DOHH2 (cell line): ENCODE measurements at regions not wholly inside any gene's neighbourhood (a gene's known extent, or its start where the extent isn't known, plus 50 kb on each side); places are given as distances from the start of the nearest gene placed in this dataset.

Source experiments
- H3F3A ChIP-seq: fragments of 200-600 bp; sonication (generic), shearing (Covaris generic); 2 replicates; pipeline ENCODE4 v1.6.0; 2016; ENCODE audit warnings: antibody characterized with exemption, mild to moderate bottlenecking; ENCODE audit not compliant: control insufficient read depth, insufficient read depth
- H3K27ac ChIP-seq: fragments of 200-600 bp; sonication (generic); 2 replicates; pipeline ENCODE4 v1.5.1; 2014; ENCODE audit warnings: low read depth, mild to moderate bottlenecking, low read length, moderate library complexity
- H3K27me3 ChIP-seq: fragments of 200-600 bp; sonication (generic); 2 replicates; pipeline ENCODE4 v1.6.1; 2014; ENCODE audit warnings: mild to moderate bottlenecking, low read length, mixed read lengths; ENCODE audit not compliant: control insufficient read depth
- H3K36me3 ChIP-seq: fragments of 200-600 bp; sonication (generic); 2 replicates; pipeline ENCODE4 v1.6.1; 2014; ENCODE audit warnings: mild to moderate bottlenecking, low read length, moderate library complexity, mixed read lengths; ENCODE audit not compliant: control insufficient read depth
- H3K4me1 ChIP-seq: fragments of 200-600 bp; sonication (generic); 2 replicates; pipeline ENCODE4 v1.6.1; 2014; ENCODE audit warnings: mild to moderate bottlenecking, low read length, mixed read lengths; ENCODE audit not compliant: control insufficient read depth
- H3K4me2 ChIP-seq: fragments of 200-600 bp; sonication (generic); 2 replicates; pipeline ENCODE4 v1.6.0; 2014; ENCODE audit warnings: mild to moderate bottlenecking, low read length, moderate library complexity
- H3K4me3 ChIP-seq: fragments of 200-600 bp; sonication (generic); 2 replicates; pipeline ENCODE4 v1.5.1; 2014; ENCODE audit warnings: mild to moderate bottlenecking, low read length, mixed read lengths
- H3K79me2 ChIP-seq: fragments of 200-600 bp; sonication (generic); 2 replicates; pipeline ENCODE4 v1.6.1; 2014; ENCODE audit warnings: mild to moderate bottlenecking, low read length, mixed read lengths; ENCODE audit not compliant: control insufficient read depth
- H3K9me2 ChIP-seq: fragments of 200-600 bp; sonication (generic); replicated peaks from 2 replicates; pipeline ENCODE4 v1.6.1; 2014; ENCODE audit warnings: mild to moderate bottlenecking, low read length, mixed read lengths; ENCODE audit not compliant: control insufficient read depth
- H3K9me3 ChIP-seq: fragments of 200-600 bp; sonication (generic); 2 replicates; pipeline ENCODE4 v1.6.1; 2014; ENCODE audit warnings: antibody characterized with exemption, low read length, mixed read lengths; ENCODE audit not compliant: control insufficient read depth, insufficient read depth
- H4K20me1 ChIP-seq: fragments of 200-600 bp; sonication (generic); 2 replicates; pipeline ENCODE4 v1.6.0; 2014; ENCODE audit warnings: low read depth, mild to moderate bottlenecking, antibody characterized with exemption, low read length, moderate library complexity; ENCODE audit not compliant: control insufficient read depth, insufficient read depth
- EZH2phosphoT487 ChIP-seq: fragments of 200-600 bp; sonication (generic); IDR thresholded peaks from 2 replicates; pipeline ENCODE4 v1.6.1; 2017; ENCODE audit warnings: borderline replicate concordance, mild to moderate bottlenecking, antibody characterized with exemption, low read length, moderate library complexity, mixed read lengths
- TF ChIP-seq, protein P1 (sequence below): fragments of 200-600 bp; sonication (generic); IDR thresholded peaks from one replicate; pipeline ENCODE4 v1.5.1; 2014; ENCODE audit warnings: antibody characterized with exemption, mild to moderate bottlenecking, low read depth, low read length; ENCODE audit not compliant: poor library complexity, severe bottlenecking

DNA sequence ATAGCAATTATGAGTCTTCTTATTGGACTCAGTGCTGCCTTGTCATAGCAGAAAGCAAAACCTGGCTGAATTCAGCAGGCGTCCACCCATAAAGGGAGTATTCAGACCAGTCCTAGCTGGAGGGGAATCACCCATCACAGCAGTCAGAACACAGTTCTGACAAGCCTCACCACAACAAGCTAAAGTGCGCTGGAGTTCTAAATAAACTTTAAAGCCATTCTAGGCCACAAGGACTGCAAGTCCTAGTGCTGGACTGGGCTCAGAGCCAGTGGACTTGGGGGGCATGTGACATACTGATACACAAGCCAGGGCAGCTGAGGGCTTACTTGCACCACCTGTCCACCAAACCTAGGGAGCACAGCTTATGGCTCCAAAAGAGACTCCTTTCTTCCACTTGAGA lies 115.3 kb upstream of the PCSK5 start:
- Histone ChIP-seq H3K79me2 (no peaks in the 10 kb centered on the region), H3K4me2 (no peak overlapping the region), H3K9me2 (no peaks in the 10 kb centered on the region), H3F3A (no peaks in the 10 kb centered on the region), H3K4me1 (no peaks in the 10 kb centered on the region), H3K27me3 (no peaks in the 10 kb centered on the region), H3K4me3 (no peak overlapping the region), H4K20me1 (no peaks in the 10 kb centered on the region), H3K9me3 (no peaks in the 10 kb centered on the region), H3K27ac (no peak overlapping the region), H3K36me3 (no peaks in the 10 kb centered on the region)
- TF ChIP-seq EZH2phosphoT487, result no peak
- TF ChIP-seq, protein P1, sequence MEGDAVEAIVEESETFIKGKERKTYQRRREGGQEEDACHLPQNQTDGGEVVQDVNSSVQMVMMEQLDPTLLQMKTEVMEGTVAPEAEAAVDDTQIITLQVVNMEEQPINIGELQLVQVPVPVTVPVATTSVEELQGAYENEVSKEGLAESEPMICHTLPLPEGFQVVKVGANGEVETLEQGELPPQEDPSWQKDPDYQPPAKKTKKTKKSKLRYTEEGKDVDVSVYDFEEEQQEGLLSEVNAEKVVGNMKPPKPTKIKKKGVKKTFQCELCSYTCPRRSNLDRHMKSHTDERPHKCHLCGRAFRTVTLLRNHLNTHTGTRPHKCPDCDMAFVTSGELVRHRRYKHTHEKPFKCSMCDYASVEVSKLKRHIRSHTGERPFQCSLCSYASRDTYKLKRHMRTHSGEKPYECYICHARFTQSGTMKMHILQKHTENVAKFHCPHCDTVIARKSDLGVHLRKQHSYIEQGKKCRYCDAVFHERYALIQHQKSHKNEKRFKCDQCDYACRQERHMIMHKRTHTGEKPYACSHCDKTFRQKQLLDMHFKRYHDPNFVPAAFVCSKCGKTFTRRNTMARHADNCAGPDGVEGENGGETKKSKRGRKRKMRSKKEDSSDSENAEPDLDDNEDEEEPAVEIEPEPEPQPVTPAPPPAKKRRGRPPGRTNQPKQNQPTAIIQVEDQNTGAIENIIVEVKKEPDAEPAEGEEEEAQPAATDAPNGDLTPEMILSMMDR, result no peak

DNA sequence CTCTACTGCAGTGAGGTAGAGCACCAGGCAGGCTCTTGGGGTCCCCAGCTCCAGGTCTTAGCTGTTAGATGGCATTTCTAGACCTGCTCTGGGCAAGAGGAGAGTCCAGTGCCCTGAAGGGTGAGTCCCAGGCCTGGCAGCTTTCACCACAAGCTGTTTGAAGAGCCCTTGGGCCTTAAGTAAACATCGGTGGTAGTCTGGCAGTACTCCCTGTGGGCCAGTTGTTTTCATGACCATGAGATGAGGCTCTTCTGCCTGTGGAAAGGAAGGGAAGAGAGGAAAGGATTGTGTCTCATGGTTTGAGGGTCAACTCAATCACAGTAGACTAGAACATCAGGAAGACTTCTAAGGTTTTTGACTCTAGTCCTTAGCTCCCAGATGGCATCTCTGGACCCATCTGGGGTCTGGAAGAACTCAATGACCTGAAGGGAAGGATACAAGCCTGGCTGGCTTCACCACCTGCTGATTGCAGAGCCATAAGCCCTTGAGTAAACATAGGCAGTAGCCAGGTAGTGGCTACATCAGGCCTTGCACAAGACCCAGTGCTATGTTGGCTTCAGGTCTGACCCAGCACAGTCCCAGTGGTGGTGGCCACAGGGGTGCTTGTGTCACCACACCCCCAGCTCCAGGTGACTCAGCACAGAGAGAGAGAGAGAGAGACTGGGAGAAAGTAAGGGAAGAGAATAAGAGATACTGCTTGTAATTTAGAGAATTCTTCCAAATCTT lies 114.3 kb upstream of the PCSK5 start:
- no peaks in the 10 kb centered on the region for H3K4me1 ChIP-seq
- H4K20me1 ChIP-seq, result no peaks in the 10 kb centered on the region
- H3K27ac ChIP-seq, result no peak overlapping the region
- H3K79me2 ChIP-seq, result no peaks in the 10 kb centered on the region
- no peaks in the 10 kb centered on the region for H3K27me3 ChIP-seq
- no peak overlapping the region for H3K4me3 ChIP-seq
- no peak overlapping the region for H3K4me2 ChIP-seq
- TF ChIP-seq EZH2phosphoT487, result no peak
- TF ChIP-seq, protein P1, result no peak
- H3K9me2 ChIP-seq, result no peaks in the 10 kb centered on the region
- H3K9me3 ChIP-seq, result no peaks in the 10 kb centered on the region
- H3K36me3 ChIP-seq, result no peaks in the 10 kb centered on the region
- no peaks in the 10 kb centered on the region for H3F3A ChIP-seq

DNA sequence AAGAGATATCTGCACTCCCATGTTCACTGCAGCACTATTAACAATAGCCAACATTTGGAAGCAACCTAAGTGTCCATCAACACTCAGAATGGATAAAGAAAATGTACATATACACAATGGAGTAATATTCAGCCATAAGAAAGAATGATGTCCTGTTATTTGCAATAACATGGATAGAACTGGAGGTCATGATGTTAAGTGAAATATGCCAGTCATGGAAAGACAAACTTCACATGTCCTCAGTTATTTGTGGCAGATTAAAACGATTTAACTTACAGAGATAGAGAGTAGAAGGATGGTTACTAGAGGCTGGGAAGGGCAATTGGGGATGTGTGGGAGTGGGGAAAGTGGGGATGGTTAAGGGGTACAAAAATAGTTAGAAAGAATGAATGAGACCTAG lies 110.3 kb upstream of the PCSK5 start:
- Histone ChIP-seq H3K79me2 (no peaks in the 10 kb centered on the region), H4K20me1 (no peaks in the 10 kb centered on the region), H3K9me3 (no peaks in the 10 kb centered on the region), H3K27ac (no peak overlapping the region), H3K4me1 (no peaks in the 10 kb centered on the region), H3K4me2 (no peak overlapping the region), H3K9me2 (no peaks in the 10 kb centered on the region), H3K4me3 (no peak overlapping the region), H3K27me3 (no peaks in the 10 kb centered on the region), H3F3A (no peaks in the 10 kb centered on the region), H3K36me3 (no peaks in the 10 kb centered on the region)
- TF ChIP-seq, protein P1, result no peak
